HFFc6 (cell line): ENCODE measurements at regions not wholly inside any gene's neighbourhood (a gene's known extent, or its start where the extent isn't known, plus 50 kb on each side); places are given as distances from the start of the nearest gene placed in this dataset.

Experiments used
- DNase-seq: peaks from one replicate; pipeline ENCODE4 v3.0.0-alpha.2; 2018
- H3K27ac Mint-ChIP-seq: 2 replicates; pipeline ENCODE4 v1.8.0; 2020; ENCODE audit warnings: mild to moderate bottlenecking, mixed read lengths
- H3K27me3 Mint-ChIP-seq: 2 replicates; pipeline ENCODE4 v1.8.0; 2021; ENCODE audit warnings: mild to moderate bottlenecking, moderate library complexity, mixed read lengths; ENCODE audit not compliant: insufficient read depth
- H3K36me3 Mint-ChIP-seq: 2 replicates; pipeline ENCODE4 v1.8.0; 2021; ENCODE audit warnings: low read depth, mixed read lengths
- H3K4me1 Mint-ChIP-seq: 2 replicates; pipeline ENCODE4 v1.8.0; 2020; ENCODE audit warnings: low read depth, mixed read lengths
- H3K4me3 Mint-ChIP-seq: 2 replicates; pipeline ENCODE4 v1.8.0; 2020; ENCODE audit warnings: mild to moderate bottlenecking, moderate library complexity, mixed read lengths
- H3K9me3 Mint-ChIP-seq: 2 replicates; pipeline ENCODE4 v1.8.0; 2020; ENCODE audit warnings: mild to moderate bottlenecking, mixed read lengths
- CTCF ChIP-seq: fragments of 200-600 bp; sonication (generic); IDR thresholded peaks from 2 replicates; pipeline ENCODE4 v1.5.0; 2021; ENCODE audit warnings: antibody characterized with exemption, mild to moderate bottlenecking

GRCh38 chr9:126216826-126217225 lies 109.8 kb upstream of the MVB12B start:
- H3K4me3 Mint-ChIP-seq, result no peak overlapping the region
- no peak overlapping the region for H3K27ac Mint-ChIP-seq
- DNase-seq, result no peak
- TF ChIP-seq CTCF, result no peak
- peaks cover 15% of the 10 kb centered on the region; the same call in 1 of the 2 replicates for H3K9me3 Mint-ChIP-seq
- H3K27me3 Mint-ChIP-seq, result peaks cover 42% of the 10 kb centered on the region
- H3K4me1 Mint-ChIP-seq, result no peaks in the 10 kb centered on the region
- 0 out of 2 replicates have a peak, but pooled peaks cover 4% of the 10 kb centered on the region for H3K36me3 Mint-ChIP-seq

- no peak for DNase-seq
- H3K27me3 Mint-ChIP-seq, result peaks cover 45% of the 10 kb centered on the region
- H3K4me1 Mint-ChIP-seq, result no peaks in the 10 kb centered on the region
- no peak for TF ChIP-seq CTCF
- 0 out of 2 replicates have a peak, but pooled peaks cover 4% of the 10 kb centered on the region for H3K36me3 Mint-ChIP-seq
- peaks cover 15% of the 10 kb centered on the region; the same call in 1 of the 2 replicates for H3K9me3 Mint-ChIP-seq
- no peak overlapping the region for H3K27ac Mint-ChIP-seq
- no peak overlapping the region for H3K4me3 Mint-ChIP-seq
Measured at GRCh38 chr9:126217250-126217653, 109.4 kb upstream of the MVB12B start.

GRCh38 chr9:126217797-126218196 lies 108.8 kb upstream of the MVB12B start:
- no peak for DNase-seq
- peaks cover 46% of the 10 kb centered on the region for H3K27me3 Mint-ChIP-seq
- H3K27ac Mint-ChIP-seq, result no peak overlapping the region

GRCh38 chr9:126218359-126219125 lies 108.1 kb upstream of the MVB12B start:
- TF ChIP-seq CTCF, result no peak
- Mint-ChIP-seq H3K27ac (no peak overlapping the region), H3K4me3 (no peak overlapping the region)

More at GRCh38 chr9:126217797-126218196, 108.8 kb upstream of the MVB12B start:
- no peak for TF ChIP-seq CTCF
- Mint-ChIP-seq H3K9me3 (peaks cover 15% of the 10 kb centered on the region; the same call in 1 of the 2 replicates), H3K4me1 (no peaks in the 10 kb centered on the region), H3K36me3 (0 out of 2 replicates have a peak, but pooled peaks cover 4% of the 10 kb centered on the region), H3K4me3 (no peak overlapping the region)

GRCh38 chr9:126219166-126219565 lies 107.5 kb upstream of the MVB12B start:
- Mint-ChIP-seq H3K4me3 (no peak overlapping the region), H3K9me3 (peaks cover 12% of the 10 kb centered on the region; the same call in 1 of the 2 replicates), H3K27me3 (peaks cover 42% of the 10 kb centered on the region), H3K36me3 (0 out of 2 replicates have a peak, but pooled peaks cover 4% of the 10 kb centered on the region), H3K27ac (no peak overlapping the region), H3K4me1 (no peaks in the 10 kb centered on the region)
- DNase-seq, result no peak
- no peak for TF ChIP-seq CTCF

More at GRCh38 chr9:126218359-126219125, 108.1 kb upstream of the MVB12B start:
- Mint-ChIP-seq H3K4me1 (no peaks in the 10 kb centered on the region), H3K27me3 (peaks cover 46% of the 10 kb centered on the region), H3K36me3 (0 out of 2 replicates have a peak, but pooled peaks cover 4% of the 10 kb centered on the region), H3K9me3 (peaks cover 15% of the 10 kb centered on the region; the same call in 1 of the 2 replicates)
- no peak for DNase-seq
